SK-N-SH (cell line): ENCODE measurements at regions not wholly inside any gene's neighbourhood (a gene's known extent, or its start where the extent isn't known, plus 50 kb on each side); places are given as distances from the start of the nearest gene placed in this dataset.

Source experiments
- EP300 ChIP-seq, 2 experiments: IDR thresholded peaks; 2 replicates each; pipeline versions ENCODE4 v1.4.0 to v1.6.1; 2012; ENCODE audit warnings: borderline replicate concordance in 1 of 2, low read depth in 1 of 2, low read length in 1 of 2
- RAD21 ChIP-seq: IDR thresholded peaks from 2 replicates; pipeline ENCODE4 v1.6.1; 2012; ENCODE audit warnings: mild to moderate bottlenecking, low read length

- TF ChIP-seq RAD21, result no peak
- TF ChIP-seq EP300 (IDR thresholded peaks at IDR 0.05; ENCODE audit: borderline replicate concordance in 1 of 2, low read depth in 1 of 2, low read length in 1 of 2), result no peak
These were observed 899.3 kb downstream of the SORCS3 start for GRCh38 chr10:105540381-105540780.
